Omental fat pad (tissue), 3 donors: ENCODE measurements at regions not wholly inside any gene's neighbourhood (a gene's known extent, or its start where the extent isn't known, plus 50 kb on each side); places are given as distances from the start of the nearest gene placed in this dataset.

Source experiments
- ATAC-seq: fragments of 150-250 bp; one replicate; pipeline ENCODE4 v1.9.1; 2016; ENCODE audit warnings: mild to moderate bottlenecking, moderate library complexity; ENCODE audit not compliant: low FRiP score
- DNase-seq: peaks from one replicate; pipeline ENCODE4 v3.0.0-alpha.2; 2019; ENCODE audit warnings: low spot score
- CTCF ChIP-seq, 3 donors: fragments of 450-650 bp; IDR thresholded peaks; one replicate each; pipeline ENCODE4 v1.5.1; 2016 to 2017; ENCODE audit warnings: antibody characterized with exemption in 3 of 3, mild to moderate bottlenecking in 3 of 3, moderate library complexity in 2 of 3

DNA sequence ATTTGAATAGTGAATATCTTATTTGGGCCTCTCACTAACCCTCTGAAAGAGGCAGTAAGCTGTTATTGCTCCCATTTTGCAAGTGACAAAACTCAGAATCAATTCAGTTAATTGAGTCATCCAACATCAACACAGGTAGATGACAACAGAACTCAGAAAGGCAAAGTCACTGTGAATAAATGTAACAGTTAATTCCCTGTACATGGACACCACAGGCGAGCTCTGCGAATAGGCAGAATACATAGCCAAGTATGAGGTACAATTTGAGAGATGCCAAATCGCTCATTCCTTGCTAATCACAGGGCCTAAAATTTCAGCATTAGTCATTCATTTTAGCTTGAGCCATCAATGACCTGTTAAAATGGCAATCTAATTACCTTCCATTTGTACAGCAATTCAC is 52.6 kb upstream of the HECTD2 start:
- no peak for DNase-seq
- ATAC-seq: no peak
- TF ChIP-seq CTCF (IDR thresholded peaks at IDR 0.05): no peak
